KMS-11 (cell line): ENCODE measurements at regions not wholly inside any gene's neighbourhood (a gene's known extent, or its start where the extent isn't known, plus 50 kb on each side); places are given as distances from the start of the nearest gene placed in this dataset.

ENCODE experiments used
- H2AFZ ChIP-seq: fragments of 200-600 bp; sonication (generic); 2 replicates; pipeline ENCODE4 v1.6.1; 2016; ENCODE audit warnings: antibody characterized with exemption, mixed run types, low read depth
- H3K27ac ChIP-seq: fragments of 200-600 bp; sonication (generic); 2 replicates; pipeline ENCODE4 v1.6.1; 2016; ENCODE audit warnings: mild to moderate bottlenecking, mixed run types
- H3K27me3 ChIP-seq: fragments of 200-600 bp; sonication (generic); 2 replicates; pipeline ENCODE4 v1.6.1; 2017; ENCODE audit warnings: mild to moderate bottlenecking, low read depth, mixed run types, moderate library complexity; ENCODE audit not compliant: insufficient read depth
- H3K36me3 ChIP-seq: fragments of 200-600 bp; sonication (generic); 2 replicates; pipeline ENCODE4 v1.6.1; 2017; ENCODE audit warnings: mild to moderate bottlenecking, mixed run types; ENCODE audit not compliant: insufficient read depth
- H3K4me1 ChIP-seq: fragments of 200-600 bp; sonication (generic); 2 replicates; pipeline ENCODE4 v1.6.1; 2016; ENCODE audit warnings: mild to moderate bottlenecking, low read depth, mixed run types; ENCODE audit not compliant: poor library complexity, severe bottlenecking
- H3K4me2 ChIP-seq: fragments of 200-600 bp; sonication (generic); 2 replicates; pipeline ENCODE4 v1.7.0; 2016; ENCODE audit warnings: mild to moderate bottlenecking, mixed run types
- H3K4me3 ChIP-seq: fragments of 200-600 bp; sonication (generic); IDR thresholded peaks from 2 replicates; pipeline ENCODE4 v1.6.1; 2017; ENCODE audit warnings: low read depth, low read length, mixed read lengths; ENCODE audit not compliant: insufficient read depth
- H3K79me2 ChIP-seq: fragments of 200-600 bp; sonication (generic); 2 replicates; pipeline ENCODE4 v1.6.1; 2016; ENCODE audit warnings: low read depth, mixed run types; ENCODE audit not compliant: insufficient read depth
- H3K9ac ChIP-seq: fragments of 200-600 bp; sonication (generic); 2 replicates; pipeline ENCODE4 v1.6.1; 2016; ENCODE audit warnings: mild to moderate bottlenecking, mixed run types
- H4K20me1 ChIP-seq: fragments of 200-600 bp; sonication (generic); 2 replicates; pipeline ENCODE4 v1.6.1; 2016; ENCODE audit warnings: mild to moderate bottlenecking, mixed run types; ENCODE audit not compliant: insufficient read depth
- TF ChIP-seq, protein P1 (sequence below): fragments of 200-600 bp; sonication (generic); conservative IDR thresholded peaks from 2 replicates; pipeline ENCODE4 v1.6.1; 2017; ENCODE audit warnings: low read depth, mild to moderate bottlenecking, antibody characterized with exemption, low read length, moderate library complexity, mixed read lengths

DNA sequence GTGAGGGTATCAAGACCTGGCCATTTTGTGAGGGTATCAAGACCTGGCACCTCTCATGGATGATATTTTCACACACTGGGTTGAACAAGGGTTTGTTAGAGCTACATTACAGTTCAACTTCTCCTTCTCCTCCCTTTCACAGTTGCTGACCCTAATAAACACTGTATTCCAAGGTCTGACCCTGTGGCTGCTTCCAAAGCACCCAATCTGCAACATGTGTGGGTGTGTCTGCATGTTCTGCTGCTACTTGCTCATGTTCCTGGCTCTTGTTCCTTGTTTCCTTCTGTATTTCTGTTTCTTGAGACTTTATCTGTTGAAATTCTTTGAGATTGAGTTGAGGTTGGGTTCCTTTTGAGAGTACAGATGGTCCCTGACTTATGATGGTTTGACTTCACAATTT is 162.1 kb upstream of the GMDS start:
- Histone ChIP-seq H3K36me3 (no peaks in the 10 kb centered on the region), H3K4me2 (no peak overlapping the region), H2AFZ (no peak overlapping the region), H4K20me1 (no peaks in the 10 kb centered on the region), H3K9ac (no peak overlapping the region), H3K4me1 (no peaks in the 10 kb centered on the region), H3K27me3 (no peaks in the 10 kb centered on the region), H3K27ac (no peak overlapping the region), H3K4me3 (no peak overlapping the region), H3K79me2 (no peaks in the 10 kb centered on the region)
- TF ChIP-seq, protein P1, sequence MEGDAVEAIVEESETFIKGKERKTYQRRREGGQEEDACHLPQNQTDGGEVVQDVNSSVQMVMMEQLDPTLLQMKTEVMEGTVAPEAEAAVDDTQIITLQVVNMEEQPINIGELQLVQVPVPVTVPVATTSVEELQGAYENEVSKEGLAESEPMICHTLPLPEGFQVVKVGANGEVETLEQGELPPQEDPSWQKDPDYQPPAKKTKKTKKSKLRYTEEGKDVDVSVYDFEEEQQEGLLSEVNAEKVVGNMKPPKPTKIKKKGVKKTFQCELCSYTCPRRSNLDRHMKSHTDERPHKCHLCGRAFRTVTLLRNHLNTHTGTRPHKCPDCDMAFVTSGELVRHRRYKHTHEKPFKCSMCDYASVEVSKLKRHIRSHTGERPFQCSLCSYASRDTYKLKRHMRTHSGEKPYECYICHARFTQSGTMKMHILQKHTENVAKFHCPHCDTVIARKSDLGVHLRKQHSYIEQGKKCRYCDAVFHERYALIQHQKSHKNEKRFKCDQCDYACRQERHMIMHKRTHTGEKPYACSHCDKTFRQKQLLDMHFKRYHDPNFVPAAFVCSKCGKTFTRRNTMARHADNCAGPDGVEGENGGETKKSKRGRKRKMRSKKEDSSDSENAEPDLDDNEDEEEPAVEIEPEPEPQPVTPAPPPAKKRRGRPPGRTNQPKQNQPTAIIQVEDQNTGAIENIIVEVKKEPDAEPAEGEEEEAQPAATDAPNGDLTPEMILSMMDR = no peak

DNA sequence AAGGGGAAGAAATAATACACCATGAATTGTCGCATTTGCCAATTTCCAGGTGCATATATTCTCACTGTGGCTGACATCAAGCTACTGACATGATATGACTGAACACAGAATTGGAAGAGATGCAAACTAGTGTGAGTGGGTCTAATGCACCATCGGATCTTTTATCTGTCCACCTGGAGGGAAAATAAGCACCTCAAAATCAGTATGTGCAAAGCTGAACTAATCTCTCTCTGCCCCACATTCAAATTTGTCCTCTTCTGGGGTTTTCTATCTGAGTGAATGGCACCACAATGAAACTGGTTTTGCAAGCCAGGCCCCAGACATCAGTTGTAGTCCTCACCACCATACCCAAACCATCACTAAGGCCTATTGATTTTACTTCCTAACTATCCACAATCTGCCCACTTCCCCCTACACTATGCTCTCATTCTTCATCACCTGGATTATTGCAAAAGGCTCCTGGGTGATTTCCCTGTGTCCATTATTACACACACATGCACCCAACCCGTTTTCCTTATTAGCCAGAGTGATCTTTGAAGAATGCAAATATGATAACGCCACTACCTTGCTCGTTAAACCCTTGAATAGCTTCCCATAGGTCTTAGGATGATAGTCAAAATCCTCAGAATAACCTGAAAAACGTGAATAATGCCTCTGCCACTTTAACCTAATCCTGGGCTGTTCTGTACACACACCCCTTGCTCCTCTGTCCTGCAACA is 159.0 kb upstream of the GMDS start:
- no peaks in the 10 kb centered on the region for H3K36me3 ChIP-seq
- no peak overlapping the region for H3K9ac ChIP-seq
- no peaks in the 10 kb centered on the region for H3K27me3 ChIP-seq
- H4K20me1 ChIP-seq = no peaks in the 10 kb centered on the region
- no peaks in the 10 kb centered on the region for H3K79me2 ChIP-seq
- no peak overlapping the region for H2AFZ ChIP-seq
- no peak overlapping the region for H3K4me2 ChIP-seq
- no peak overlapping the region for H3K27ac ChIP-seq
- no peak overlapping the region for H3K4me3 ChIP-seq
- no peaks in the 10 kb centered on the region for H3K4me1 ChIP-seq
- TF ChIP-seq, protein P1 = no peak

DNA sequence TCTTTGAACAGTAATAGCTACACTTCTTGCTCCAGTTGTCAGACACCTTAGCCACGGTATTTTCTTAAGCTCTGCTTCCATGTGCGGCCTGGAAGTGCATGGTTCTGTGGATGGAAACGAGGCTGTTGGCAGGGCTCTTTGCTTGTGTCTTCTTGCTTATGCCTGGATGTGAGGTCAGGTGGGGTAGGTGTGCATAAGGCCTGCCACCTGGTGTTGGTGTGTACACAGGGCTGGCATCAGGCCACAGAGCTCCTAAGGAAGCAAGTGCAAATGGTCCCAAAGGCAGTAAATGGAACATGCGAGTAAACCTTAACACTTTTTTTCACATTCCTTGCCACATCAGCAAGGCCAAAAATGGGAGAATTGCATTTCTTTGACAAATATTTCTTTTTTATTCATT is 158.1 kb upstream of the GMDS start:
- no peak overlapping the region for H3K9ac ChIP-seq
- no peaks in the 10 kb centered on the region for H3K36me3 ChIP-seq
- no peak overlapping the region for H3K4me3 ChIP-seq
- no peak overlapping the region for H2AFZ ChIP-seq
- no peak overlapping the region for H3K4me2 ChIP-seq
- no peaks in the 10 kb centered on the region for H4K20me1 ChIP-seq
- H3K27ac ChIP-seq = no peak overlapping the region
- no peaks in the 10 kb centered on the region for H3K4me1 ChIP-seq
- TF ChIP-seq, protein P1 = no peak
- no peaks in the 10 kb centered on the region for H3K79me2 ChIP-seq
- H3K27me3 ChIP-seq = no peaks in the 10 kb centered on the region

DNA sequence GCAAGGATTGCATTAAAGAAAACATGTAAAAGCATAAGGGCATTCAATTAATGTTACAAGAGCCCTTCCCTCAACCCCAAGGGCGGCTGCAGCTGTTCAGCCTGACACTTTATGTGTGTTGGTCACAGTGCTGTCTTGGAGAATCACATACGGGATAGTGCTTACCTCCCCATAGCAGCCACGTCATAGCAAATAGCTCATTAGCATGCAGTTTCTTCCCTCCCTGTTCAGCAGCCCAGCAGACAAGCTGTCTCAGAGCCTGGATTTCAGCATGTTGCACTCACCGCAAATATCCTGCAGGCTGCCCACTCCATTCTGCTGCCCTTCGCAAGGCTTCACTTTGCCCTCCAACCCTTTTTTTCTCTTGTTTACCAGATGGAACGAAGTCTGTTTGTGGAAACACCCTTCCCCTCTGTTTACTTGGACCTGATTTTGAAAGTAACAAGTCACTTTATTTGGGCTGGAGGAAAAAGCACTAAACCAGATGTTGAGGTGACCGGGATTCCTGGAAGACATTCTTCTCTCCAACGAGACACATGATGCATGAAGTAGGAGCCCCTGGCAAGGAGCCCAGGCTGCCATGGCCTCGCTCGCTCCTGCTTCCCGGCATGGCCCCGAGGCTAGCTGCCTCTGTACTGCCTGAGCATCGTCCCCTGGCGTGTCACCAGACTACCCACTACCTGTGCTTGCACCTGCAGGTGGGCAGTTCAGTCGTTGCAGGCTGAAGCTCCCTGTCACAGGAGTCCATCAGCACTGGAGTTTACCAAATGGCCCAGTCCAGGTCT is 151.6 kb upstream of the GMDS start:
- H3K4me1 ChIP-seq = no peaks in the 10 kb centered on the region
- no peaks in the 10 kb centered on the region for H4K20me1 ChIP-seq
- no peaks in the 10 kb centered on the region for H3K27me3 ChIP-seq
- H3K79me2 ChIP-seq = no peaks in the 10 kb centered on the region
- no peaks in the 10 kb centered on the region for H3K36me3 ChIP-seq
- no peak overlapping the region for H3K4me3 ChIP-seq
- TF ChIP-seq, protein P1 = no peak
- no peak overlapping the region for H3K9ac ChIP-seq
- H2AFZ ChIP-seq = no peak overlapping the region
- H3K27ac ChIP-seq = no peak overlapping the region
- no peak overlapping the region for H3K4me2 ChIP-seq
